PFSK-1 (cell line): ENCODE measurements at regions not wholly inside any gene's neighbourhood (a gene's known extent, or its start where the extent isn't known, plus 50 kb on each side); places are given as distances from the start of the nearest gene placed in this dataset.

Experiments used
- POLR2AphosphoS5 ChIP-seq: IDR thresholded peaks from 2 replicates; pipeline ENCODE4 v1.6.1; 2012; ENCODE audit warnings: low read depth, mild to moderate bottlenecking, control low read depth, low read length, moderate library complexity
- REST ChIP-seq, 2 experiments: IDR thresholded peaks; 2 replicates each; pipeline versions ENCODE4 v1.6.1 to v1.8.0; 2011 to 2012; ENCODE audit warnings: low read depth in 2 of 2, low read length in 2 of 2, control low read depth in 1 of 2, inconsistent platforms in 1 of 2, mild to moderate bottlenecking in 1 of 2, moderate library complexity in 1 of 2; ENCODE audit not compliant: insufficient read depth in 1 of 2
- TAF1 ChIP-seq: IDR thresholded peaks from 2 replicates; pipeline ENCODE4 v1.6.1; 2012; ENCODE audit warnings: low read length, control low read depth, borderline replicate concordance; ENCODE audit not compliant: insufficient read depth

GRCh38 chr9:24351258-24351657 lies 194.4 kb downstream of the IZUMO3 start:
- TF ChIP-seq POLR2AphosphoS5 (no peak), REST (IDR thresholded peaks at IDR 0.05; ENCODE audit: insufficient read depth in 1 of 2, low read depth in 2 of 2, low read length in 2 of 2) (no peak), TAF1 (no peak)
